Heart right ventricle (tissue), 16 donors: ENCODE measurements at regions not wholly inside any gene's neighbourhood (a gene's known extent, or its start where the extent isn't known, plus 50 kb on each side); places are given as distances from the start of the nearest gene placed in this dataset.
"Not testable (repeated sequence)": the region's sequence is repeated elsewhere in the genome, so short reads cannot be mapped to it uniquely, and the experiment has no call there.

Source experiments
- ATAC-seq, 8 donors: fragments of 200-7000 bp; cut with Tn5 transposase; one replicate each; pipeline ENCODE4 v1.9.1; 2020; ENCODE audit warnings: mild to moderate bottlenecking in 8 of 8, moderate library complexity in 8 of 8, moderate number of reproducible peaks in 1 of 8
- DNase-seq, 2 donors: peaks; one replicate each; pipeline ENCODE4 v3.0.0-alpha.2; 2020
- H3K27ac ChIP-seq, 10 donors: fragments of 200-600 bp; sonication (generic) in 2 of 10; one replicate each; pipeline versions ENCODE4 v1.5.0 to v1.8.0; 2020 to 2022; ENCODE audit warnings: mild to moderate bottlenecking in 3 of 10
- H3K27me3 ChIP-seq, 7 donors: fragments of 200-600 bp; one replicate each; pipeline ENCODE4 v1.8.0; 2021 to 2022; ENCODE audit warnings: mild to moderate bottlenecking in 2 of 7
- H3K36me3 ChIP-seq, 9 donors: fragments of 200-600 bp; sonication (generic) in 1 of 9; one replicate each; pipeline versions ENCODE4 v1.5.0 to v1.8.0; 2020 to 2022; ENCODE audit warnings: mild to moderate bottlenecking in 2 of 9
- H3K4me1 ChIP-seq, 9 donors: fragments of 200-600 bp; sonication (generic) in 1 of 9; one replicate each; pipeline versions ENCODE4 v1.5.0 to v1.8.0; 2020 to 2022; ENCODE audit warnings: mild to moderate bottlenecking in 4 of 9
- H3K4me3 ChIP-seq, 10 donors: fragments of 200-600 bp; sonication (generic) in 2 of 10; one replicate each; pipeline versions ENCODE4 v1.5.0 to v1.8.0; 2020 to 2022; ENCODE audit warnings: mild to moderate bottlenecking in 7 of 10, moderate library complexity in 2 of 10
- H3K9me3 ChIP-seq, 11 donors: fragments of 200-600 bp in 10 of 11; sonication (generic) in 2 of 11; one replicate each; pipeline versions ENCODE4 v1.5.0 to v1.8.0; 2013 to 2022; ENCODE audit warnings: mild to moderate bottlenecking in 2 of 11, control low read depth in 1 of 11, moderate library complexity in 1 of 11
- WGBS, 2 donors: extraction: QIAGEN DNeasy Blood & Tissue Kit; methylation state at CpG; one replicate each; pipeline ENCODE4 v1.1.7; 2013; ENCODE audit warnings: inconsistent platforms in 1 of 2; 5-methylcytosine and 5-hydroxymethylcytosine counted together
- intact Hi-C, 10 donors: fragments of 100-400 bp; cut with DNase I; formaldehyde crosslinking; loops; one replicate each; pipeline versions ENCODE4 v1.11.1 to v1.14.2; 2022
- TF ChIP-seq, protein P1 (sequence below), 9 donors: fragments of 200-600 bp; sonication (generic) in 2 of 9; IDR thresholded peaks; one replicate each; pipeline versions ENCODE4 v1.5.0 to v1.8.0; 2021 to 2022; ENCODE audit warnings: antibody characterized with exemption in 9 of 9, mild to moderate bottlenecking in 5 of 9, moderate library complexity in 1 of 9
- donor health status: Arrhythmogenic right ventricular cardiomyopathy.
- donor health status: ischemic (EF 13 %, LVEDD 7.1; RV severe dilation, severe dysfunction).
- donor health status: healthy with polysubstance abuse.
- donor health status: DM: no; HTN: yes; CAD: no.
- donor health status: DM: no; HTN: no; CAD: no.
- donor health status: ischemic (EF 25% LVEDD 6.9; RV normal size, moderate dysfunction).
- donor health status: ischemic (EF 25% LVEDD 5.7; RV mildly dilated, moderate dysfunction).
- donor health status: healthy.
- donor health status: DM: yes; HTN: yes; CAD: no.
- donor health status: Ischemic cardiomyopathy.
- donor health status: ischemic (EF 35%, LVEDD 5.7; RV mildly dilated, moderate dysfunction).
- donor health status: nonischemic (EF 11% LVEDD 7.7; RV severe dilation, severe dysfunction).
- donor health status: DM: yes; HTN: yes; CAD: no.
- donor health status: PGD.
- donor health status: ischemic (EF 29% LVEDD 5.4; RV normal size, mild dysfunction).
- donor health status: nonischemic (EF 23%, LVEDD 6.1; RV moderate dilation, normal function).

DNA sequence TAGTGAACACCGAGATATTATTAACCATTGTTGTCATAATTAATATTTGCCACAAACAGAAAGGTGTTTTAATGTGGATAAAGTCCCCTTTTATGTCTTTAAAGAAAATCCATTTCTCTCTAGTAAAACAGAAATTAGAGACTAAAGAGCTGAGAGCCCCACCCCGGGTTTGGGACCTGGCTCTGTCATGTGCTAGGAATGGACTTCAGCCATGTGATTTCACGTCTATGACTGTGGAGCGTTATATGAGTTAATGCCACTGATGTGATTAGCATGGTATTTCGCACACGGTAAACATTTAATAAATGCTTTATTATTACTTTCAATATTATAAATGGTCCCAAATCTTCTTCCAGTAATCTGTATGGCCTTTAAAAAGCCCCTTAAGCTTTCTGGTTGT lies 205.0 kb upstream of the NFIA start:
- Histone ChIP-seq H3K36me3 (no peaks in the 10 kb centered on the region), H3K4me3 (no peak overlapping the region), H3K27ac (no peak overlapping the region), H3K27me3 (no peaks in the 10 kb centered on the region), H3K9me3 (no peaks in the 10 kb centered on the region), H3K4me1 (no peaks in the 10 kb centered on the region)
- ATAC-seq (no peak), DNase-seq (no peak)
- WGBS, 2 donors, result 76 to 80% methylated on average over 6 of the region's 6 CpGs
- intact Hi-C loops, result no loop called here
- TF ChIP-seq, protein P1, sequence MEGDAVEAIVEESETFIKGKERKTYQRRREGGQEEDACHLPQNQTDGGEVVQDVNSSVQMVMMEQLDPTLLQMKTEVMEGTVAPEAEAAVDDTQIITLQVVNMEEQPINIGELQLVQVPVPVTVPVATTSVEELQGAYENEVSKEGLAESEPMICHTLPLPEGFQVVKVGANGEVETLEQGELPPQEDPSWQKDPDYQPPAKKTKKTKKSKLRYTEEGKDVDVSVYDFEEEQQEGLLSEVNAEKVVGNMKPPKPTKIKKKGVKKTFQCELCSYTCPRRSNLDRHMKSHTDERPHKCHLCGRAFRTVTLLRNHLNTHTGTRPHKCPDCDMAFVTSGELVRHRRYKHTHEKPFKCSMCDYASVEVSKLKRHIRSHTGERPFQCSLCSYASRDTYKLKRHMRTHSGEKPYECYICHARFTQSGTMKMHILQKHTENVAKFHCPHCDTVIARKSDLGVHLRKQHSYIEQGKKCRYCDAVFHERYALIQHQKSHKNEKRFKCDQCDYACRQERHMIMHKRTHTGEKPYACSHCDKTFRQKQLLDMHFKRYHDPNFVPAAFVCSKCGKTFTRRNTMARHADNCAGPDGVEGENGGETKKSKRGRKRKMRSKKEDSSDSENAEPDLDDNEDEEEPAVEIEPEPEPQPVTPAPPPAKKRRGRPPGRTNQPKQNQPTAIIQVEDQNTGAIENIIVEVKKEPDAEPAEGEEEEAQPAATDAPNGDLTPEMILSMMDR (IDR thresholded peaks at IDR 0.05), result no peak

DNA sequence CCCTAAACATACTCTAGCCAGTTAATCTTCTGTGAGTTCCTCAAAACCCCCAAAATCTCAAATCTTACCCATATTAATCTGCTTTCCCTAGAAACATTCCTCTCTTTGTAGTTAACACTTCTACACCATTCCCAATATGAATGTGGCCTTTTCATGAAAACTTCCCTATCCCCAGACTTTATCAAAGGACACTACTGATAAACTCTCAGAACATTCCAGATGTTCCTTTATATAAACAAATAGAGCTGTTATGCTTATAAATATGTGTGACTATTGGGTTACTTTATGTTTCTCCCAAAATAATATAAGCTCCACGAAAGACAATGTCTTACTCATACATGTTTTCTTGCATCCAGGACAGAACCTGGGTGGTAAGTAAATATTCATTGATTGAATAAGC lies 205.4 kb upstream of the NFIA start:
- Histone ChIP-seq H3K27me3 (no peaks in the 10 kb centered on the region), H3K4me1 (no peaks in the 10 kb centered on the region), H3K9me3 (no peaks in the 10 kb centered on the region), H3K4me3 (no peak overlapping the region), H3K36me3 (no peaks in the 10 kb centered on the region), H3K27ac (no peak overlapping the region)
- intact Hi-C loops, result no loop called here
- TF ChIP-seq, protein P1 (IDR thresholded peaks at IDR 0.05), result no peak
- 86 to 89% methylated on average over 1 of the region's 1 CpG for WGBS, 2 donors
- DNase-seq (no peak), ATAC-seq (no peak)

DNA sequence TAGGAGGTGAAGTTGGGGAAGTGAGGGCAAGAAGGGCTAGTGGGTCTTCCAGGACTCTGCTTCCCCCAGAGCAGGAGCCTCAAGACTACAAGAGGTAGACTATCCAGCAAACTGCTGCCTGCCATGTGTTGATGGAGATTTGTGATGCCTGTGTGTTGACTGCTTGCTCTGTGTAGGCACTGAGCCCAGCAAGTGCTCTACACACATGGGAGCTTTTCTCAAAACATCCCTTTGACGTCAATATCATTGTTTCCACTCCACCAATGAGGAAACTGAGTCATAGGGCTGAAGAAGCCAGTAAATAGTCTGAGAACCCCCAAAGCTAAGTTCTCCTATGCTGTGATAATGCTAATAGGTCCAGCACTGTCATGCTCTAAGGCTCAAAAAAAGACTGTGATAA lies 207.2 kb upstream of the NFIA start:
- H3K36me3 ChIP-seq, result no peaks in the 10 kb centered on the region
- H3K9me3 ChIP-seq, result no peaks in the 10 kb centered on the region
- intact Hi-C loops, result no loop called here
- no peak overlapping the region for H3K4me3 ChIP-seq
- 68 to 74% methylated on average over 1 of the region's 1 CpG for WGBS, 2 donors
- H3K4me1 ChIP-seq, result no peaks in the 10 kb centered on the region
- peak in 2 of 8 donors; percentile 8 to 34 for ATAC-seq
- no peak overlapping the region for H3K27ac ChIP-seq
- DNase-seq, result no peak
- TF ChIP-seq, protein P1 (IDR thresholded peaks at IDR 0.05), result no peak
- H3K27me3 ChIP-seq, result no peaks in the 10 kb centered on the region

DNA sequence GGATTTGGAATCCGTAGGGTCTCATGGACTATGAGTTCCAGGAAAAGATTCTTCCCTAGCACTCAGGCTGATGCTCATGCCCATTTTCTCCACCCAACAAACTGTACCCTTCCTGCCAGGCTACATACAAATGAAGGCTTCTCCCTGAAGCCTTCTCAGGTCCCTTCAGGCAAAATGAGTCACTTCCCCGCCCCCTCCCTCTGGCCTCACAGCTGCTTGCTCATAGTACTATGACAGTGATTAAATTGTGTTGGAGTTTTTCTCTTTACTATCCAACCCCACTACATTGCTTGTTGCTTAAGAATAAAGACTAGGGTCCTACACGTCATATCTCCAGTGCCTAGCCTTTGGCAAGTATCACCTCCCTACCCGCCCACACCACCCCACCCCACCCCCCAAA lies 207.6 kb upstream of the NFIA start:
- Histone ChIP-seq H3K9me3 (no peaks in the 10 kb centered on the region), H3K4me3 (no peak overlapping the region), H3K27me3 (no peaks in the 10 kb centered on the region), H3K4me1 (no peaks in the 10 kb centered on the region), H3K36me3 (no peaks in the 10 kb centered on the region), H3K27ac (no peak overlapping the region)
- ATAC-seq, result peak in 3 of 8 donors; percentile 22 to 38 (median 37)
- 81 to 88% methylated on average over 4 of the region's 4 CpGs for WGBS, 2 donors
- intact Hi-C loops, result loop anchor here in 1 of 10 donors (5.0 kb wide), 1 partner anchor 58 kb away; no protein-coding TSS in a partner anchor
- TF ChIP-seq, protein P1 (IDR thresholded peaks at IDR 0.05), result no peak
- no peak for DNase-seq

DNA sequence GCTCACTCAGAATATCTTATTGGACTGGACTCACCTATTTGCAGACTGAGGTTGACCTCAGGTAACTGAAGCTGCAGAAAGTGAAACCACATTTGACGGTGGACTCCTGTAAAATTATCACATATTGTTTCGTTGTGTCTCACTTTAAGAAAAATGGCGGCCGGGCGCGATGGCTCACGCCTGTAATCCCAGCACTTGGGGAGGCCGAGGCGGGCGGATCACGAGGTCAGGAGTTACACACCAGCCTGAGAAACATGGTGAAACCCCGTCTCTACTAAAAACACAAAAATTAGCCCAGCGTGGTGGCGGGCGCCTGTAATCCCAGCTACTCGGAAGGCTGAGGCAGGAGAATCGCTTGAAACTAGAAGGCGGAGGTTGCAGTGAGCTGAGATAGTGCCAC lies 209.0 kb upstream of the NFIA start:
- DNase-seq, H3K9me3 ChIP-seq, H3K4me1 ChIP-seq, ATAC-seq, H3K27me3 ChIP-seq, H3K36me3 ChIP-seq, H3K4me3 ChIP-seq, H3K27ac ChIP-seq: not testable (repeated sequence)
- WGBS, 2 donors, result 96 to 98% methylated on average over 18 of the region's 18 CpGs
- intact Hi-C loops, result loop anchor here in 1 of 10 donors (5.0 kb wide), 1 partner anchor 59 kb away; no protein-coding TSS in a partner anchor
